Myocyte (in vitro differentiated cells): ENCODE measurements at regions not wholly inside any gene's neighbourhood (a gene's known extent, or its start where the extent isn't known, plus 50 kb on each side); places are given as distances from the start of the nearest gene placed in this dataset.
"Not testable (repeated sequence)": the region's sequence is repeated elsewhere in the genome, so short reads cannot be mapped to it uniquely, and the experiment has no call there.

ENCODE experiments used
- DNase-seq: peaks from one replicate; pipeline ENCODE4 v3.0.0-alpha.2; 2012; ENCODE audit warnings: low read depth

DNA sequence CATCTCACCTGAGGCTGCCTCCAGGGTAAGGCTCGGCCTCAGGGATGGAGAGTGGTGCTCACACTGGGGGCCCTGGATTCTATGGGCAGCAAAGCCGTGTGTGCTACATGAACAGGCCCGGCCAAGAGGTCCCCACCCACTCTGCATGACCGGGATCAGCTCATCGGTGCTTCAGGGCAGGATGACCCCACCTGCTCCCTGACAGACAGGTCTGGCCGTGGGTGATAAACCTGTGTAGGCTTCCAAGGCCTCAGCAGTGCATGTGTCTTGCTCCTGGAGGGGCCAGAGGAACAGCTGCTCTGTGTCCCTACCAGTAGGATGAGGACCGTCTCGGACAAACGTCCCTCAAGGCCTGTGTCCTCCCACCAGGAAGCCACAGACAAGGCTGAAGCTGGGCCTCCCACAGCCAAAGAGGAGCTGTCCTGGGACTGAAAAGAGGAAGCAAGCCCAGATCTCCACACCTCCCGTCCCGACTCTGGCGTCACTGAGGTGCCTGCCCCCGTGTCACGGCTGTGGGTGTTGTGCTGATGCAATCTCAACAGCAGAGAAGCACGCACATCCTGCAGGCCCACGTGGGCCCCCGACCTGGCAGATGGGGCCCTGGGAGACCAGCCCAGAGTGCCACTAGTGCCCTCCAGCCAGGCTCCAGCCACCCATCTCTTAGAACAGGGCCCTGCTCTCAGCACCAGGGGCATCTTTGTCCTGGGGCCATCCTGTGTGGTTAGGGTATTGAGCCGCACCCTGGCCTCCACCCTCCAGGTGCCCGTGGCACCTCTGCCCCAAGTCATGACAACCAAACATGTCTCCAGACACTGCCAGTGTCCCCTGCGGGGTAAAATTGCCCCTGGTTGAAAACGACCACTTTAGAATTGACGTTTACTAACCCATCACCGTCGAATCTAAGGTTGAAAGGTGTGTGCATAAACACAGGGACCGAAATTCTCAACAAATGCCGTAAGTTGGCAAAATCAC, 5455.9 kb upstream of the TPTE start:
- not testable (repeated sequence) for DNase-seq

DNA sequence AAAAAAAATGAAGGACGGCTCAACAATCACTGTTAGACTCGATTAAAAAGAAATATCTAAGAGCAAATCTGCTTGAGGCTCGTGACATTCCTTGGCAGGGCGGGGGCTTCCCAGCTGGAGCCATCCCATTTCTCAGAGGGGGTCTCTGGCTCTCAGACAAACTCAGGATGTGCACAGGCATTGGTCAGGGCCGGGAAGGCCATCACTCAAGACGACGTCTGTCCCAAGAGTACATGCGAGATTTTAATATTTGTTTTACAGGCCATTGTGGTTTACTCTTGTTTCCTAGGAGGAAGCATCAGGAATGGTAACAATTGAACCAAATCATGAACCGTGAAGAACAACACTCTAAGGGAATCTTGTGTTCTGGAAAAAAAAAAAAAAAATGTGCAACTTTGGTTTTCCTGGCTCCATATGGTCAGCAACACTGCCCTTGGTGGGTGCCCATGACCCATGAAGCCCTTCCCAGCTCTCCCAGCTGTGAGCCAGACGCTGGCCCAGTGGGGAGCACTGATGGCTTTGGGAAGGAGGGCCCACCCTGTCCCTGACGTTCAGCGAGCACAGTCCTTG, 5454.6 kb upstream of the TPTE start:
- DNase-seq = not testable (repeated sequence)

DNA sequence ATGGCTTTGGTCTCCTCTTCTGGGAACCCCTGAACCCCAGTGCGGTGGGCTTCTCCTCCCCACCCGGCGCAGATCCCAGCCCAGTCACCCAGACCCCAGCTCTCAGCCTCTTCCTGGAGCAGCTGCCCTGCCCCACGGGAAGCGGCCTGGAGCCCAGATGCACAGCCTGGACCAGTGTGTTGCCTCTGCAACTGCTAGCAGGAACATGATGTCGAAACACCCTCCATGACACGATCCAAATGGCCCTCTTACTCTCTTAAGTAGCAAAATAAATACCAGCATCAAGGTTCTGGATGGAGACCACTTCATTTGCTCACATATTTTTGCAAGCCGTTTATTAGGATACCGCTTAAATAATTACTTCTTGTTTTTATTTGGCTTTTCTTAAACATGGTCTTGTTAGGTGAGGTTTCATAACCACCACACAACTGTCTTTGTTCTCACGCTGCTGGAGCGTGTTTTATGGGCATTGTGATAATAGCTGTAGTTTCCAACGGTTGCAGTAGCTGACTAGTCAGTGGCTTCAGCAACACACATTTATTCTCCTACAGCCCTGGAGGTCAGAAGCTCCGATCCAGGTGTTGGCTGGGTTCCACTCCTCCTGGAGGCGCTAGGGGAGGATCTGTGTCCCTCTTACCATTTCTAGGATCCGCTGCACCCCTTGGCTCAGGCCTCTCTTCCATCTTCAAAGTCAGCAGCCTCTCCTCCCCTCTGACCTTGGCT, 5453.9 kb upstream of the TPTE start:
- not testable (repeated sequence) for DNase-seq

DNA sequence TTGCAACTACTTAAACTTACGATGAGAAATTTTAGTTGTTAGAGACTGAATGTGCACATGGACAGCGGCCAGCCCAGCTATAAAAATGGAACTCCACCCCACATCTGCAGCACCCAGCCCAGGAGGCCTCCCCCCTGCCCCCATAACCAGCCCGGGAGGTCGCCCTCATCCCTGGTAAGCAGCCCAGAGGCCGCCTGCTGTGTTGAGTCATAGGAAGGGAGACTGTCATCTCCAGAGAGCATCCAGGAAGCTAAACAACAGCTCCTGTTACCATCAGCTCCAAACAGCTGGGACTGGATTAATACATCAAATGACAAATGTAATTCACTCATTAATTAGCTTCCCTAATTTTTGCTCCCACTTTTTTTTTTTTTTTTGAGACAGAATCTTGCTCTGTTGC, 5452.7 kb upstream of the TPTE start:
- not testable (repeated sequence) for DNase-seq

DNA sequence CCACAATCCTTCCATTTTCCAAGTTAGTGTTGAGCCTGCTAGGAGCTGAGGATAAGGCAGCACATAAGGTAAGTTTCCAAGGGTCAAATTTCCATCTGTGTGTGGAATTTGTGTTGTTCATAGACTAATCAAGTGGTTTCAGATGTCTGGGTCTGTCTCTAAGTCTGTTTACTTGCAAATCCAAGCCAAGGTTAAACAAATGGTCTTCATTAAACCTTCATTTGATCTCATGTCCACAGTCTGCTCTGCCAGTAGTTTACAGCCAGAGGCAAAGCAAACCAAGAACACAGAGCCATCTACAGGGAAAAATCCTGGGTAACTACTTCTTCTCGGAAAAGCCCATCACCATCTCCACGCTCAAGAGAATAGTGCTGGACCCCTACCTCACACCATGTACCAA, 5450.2 kb upstream of the TPTE start:
- DNase-seq = not testable (repeated sequence)

DNA sequence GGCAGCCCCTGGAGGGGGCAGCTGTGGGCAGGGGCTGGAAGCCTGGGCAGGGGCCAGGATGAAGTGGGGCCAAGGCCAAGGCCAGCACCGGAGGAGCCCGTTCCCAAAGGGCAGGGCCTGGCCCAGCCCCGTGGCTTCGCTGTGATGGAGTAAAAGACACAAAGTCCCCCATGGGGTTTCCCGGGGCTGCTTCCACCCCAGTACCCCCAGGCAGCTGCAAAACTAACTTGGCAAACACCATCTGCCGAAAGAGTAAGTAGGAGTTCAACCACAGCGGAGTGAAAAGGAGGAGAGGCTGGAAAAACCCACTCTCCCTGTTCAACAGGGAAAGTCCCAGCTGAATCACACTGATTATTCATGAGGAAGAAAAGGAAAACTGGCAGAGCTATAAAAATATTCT, 5444.5 kb upstream of the TPTE start:
- DNase-seq = not testable (repeated sequence)

DNA sequence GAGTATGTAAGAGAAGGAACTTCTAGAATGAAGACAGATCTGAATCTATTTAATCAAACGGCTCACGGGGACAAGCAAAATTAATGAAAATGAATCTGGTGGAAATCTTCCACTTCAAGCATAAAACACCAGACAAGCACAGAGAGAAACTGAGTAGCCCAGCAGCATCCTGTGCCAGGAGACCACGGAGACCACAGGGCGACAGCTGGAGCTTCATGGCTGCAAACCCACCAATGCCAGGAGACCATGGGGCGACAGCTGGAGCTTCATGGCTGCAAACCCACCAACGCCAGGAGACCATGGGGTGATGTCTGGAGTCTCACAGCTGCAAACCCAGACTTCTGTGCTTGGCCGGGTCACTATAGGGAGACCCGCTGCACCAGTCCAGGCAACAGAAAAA, 5442.0 kb upstream of the TPTE start:
- not testable (repeated sequence) for DNase-seq

DNA sequence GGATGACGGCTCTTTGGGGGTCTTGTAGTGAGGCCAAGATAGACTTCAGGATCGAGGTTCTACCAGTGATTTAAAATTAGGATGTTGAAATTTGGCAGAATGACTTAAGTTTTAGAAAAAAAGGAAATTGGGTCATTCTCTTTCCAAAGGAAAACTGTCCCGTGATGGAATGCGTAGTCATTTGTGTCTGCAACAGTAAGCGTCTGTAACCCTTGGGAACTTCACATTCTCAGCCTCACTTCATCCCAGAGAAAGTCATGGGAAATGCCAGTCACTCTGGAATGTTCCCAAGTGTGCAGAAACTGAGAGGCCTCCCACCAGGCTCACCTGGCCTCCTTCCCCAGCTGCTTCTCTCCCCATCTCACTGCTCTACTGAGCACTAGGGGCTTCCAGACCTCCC, 5441.4 kb upstream of the TPTE start:
- DNase-seq = not testable (repeated sequence)

DNA sequence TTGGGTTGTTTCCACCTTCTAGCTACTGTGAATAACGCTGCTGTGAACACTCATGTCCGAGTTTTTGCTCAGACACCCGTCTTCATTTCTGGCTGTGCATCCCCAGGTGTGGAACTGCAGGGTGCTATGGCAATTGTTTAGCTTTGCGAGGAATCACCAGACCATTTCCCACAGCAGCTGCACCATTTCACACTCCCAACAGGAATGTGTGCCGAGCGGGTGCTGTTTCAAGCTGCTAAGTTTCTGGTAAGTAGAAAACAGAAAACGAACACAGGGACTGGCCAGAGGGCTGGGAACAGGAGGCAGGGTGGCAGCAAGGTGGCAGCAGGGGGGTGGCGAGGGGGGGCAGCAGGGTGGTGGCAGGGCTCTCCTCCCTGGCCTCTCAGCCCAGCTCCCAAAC, 5437.1 kb upstream of the TPTE start:
- DNase-seq = not testable (repeated sequence)

DNA sequence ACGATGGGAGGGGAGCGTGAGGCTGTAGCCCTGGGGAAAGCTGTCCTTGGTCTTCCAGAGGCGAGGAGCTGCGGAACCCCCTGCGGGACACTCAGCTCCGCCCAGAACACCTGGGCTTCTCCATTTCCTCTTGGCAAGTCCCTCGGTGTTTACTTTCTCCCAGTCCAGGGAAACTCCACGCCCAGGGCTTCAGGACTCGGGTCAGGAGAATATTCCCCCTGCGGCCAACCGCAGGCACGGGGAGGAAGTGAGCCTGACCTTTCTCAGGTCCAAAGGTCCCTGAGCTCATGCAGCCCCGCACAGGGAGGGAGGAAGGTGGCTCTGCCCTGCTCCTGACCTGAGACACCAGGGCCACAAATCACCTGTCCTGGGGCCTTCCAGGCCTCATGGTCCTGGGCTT, 5435.9 kb upstream of the TPTE start:
- DNase-seq = not testable (repeated sequence)

DNA sequence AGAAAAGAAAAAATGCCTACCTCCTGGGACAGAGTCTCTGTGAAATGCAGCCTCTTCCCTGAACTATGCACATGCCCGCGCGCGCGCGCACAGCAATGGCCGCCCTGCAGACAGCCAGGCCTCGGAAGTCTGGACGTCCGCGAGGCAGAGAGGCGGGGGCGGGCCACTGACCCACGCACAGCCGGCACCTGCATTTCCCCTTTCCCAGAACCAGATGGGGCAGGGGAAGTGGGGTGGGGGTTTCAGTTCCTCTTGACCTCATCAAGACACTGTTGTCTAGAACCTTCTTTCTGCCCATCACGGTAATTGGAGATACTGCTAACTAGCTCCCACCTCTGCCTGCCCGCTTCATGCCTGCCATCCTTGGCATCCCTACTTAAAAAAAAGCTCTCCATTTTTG, 5435.0 kb upstream of the TPTE start:
- not testable (repeated sequence) for DNase-seq

DNA sequence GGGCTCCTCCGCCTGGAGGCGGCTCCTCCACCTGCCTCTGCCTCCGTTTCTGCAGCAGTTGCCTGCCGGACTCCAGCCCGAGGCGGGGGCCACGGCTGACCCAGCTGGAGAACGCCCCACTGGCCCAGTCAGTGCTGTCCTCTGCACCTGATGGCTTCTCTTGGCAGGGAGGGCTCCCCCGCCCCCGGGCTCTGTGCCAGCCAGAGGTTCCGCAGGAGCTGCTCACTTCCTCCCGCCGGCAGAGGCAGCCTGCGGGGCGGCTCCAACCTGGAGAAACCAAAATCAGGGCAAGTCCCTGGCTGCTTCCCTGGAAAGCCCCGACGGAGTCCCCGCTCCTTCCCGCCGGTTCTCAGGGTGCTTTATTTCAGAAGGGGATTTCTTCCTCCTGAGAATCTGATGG, 5432.6 kb upstream of the TPTE start:
- DNase-seq = not testable (repeated sequence)

DNA sequence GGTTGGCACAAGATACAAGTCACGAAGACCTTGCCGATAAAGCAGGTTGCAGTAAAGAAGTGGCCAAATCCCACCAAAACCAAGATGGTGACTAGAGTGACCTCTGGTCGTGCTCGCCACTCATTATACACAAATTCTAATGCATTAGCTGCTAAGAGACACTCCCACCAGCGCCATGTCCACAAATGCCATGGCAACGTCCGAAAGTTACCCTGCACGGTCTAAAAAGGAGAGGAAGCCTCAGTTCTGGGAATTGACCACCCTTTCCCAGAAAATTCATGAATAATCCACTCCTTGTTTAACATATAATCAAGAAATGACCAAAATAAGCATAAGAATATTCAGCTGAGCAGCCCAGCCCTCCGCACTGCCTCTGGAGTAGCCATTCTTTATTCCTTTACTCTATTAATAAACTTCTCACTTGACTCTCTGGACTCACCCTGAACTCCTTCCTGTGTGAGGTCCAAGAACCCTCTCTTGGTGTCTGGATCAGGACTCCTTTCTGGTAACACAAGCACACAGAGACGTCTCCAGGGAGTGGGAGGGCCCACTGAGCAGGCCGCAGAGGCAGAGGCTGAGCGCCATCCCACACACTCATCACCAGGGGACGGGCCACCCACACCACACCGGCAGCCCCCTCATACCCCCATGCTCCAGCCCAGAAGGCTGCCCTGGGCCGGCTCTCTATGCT, 5431.8 kb upstream of the TPTE start:
- DNase-seq = not testable (repeated sequence)

DNA sequence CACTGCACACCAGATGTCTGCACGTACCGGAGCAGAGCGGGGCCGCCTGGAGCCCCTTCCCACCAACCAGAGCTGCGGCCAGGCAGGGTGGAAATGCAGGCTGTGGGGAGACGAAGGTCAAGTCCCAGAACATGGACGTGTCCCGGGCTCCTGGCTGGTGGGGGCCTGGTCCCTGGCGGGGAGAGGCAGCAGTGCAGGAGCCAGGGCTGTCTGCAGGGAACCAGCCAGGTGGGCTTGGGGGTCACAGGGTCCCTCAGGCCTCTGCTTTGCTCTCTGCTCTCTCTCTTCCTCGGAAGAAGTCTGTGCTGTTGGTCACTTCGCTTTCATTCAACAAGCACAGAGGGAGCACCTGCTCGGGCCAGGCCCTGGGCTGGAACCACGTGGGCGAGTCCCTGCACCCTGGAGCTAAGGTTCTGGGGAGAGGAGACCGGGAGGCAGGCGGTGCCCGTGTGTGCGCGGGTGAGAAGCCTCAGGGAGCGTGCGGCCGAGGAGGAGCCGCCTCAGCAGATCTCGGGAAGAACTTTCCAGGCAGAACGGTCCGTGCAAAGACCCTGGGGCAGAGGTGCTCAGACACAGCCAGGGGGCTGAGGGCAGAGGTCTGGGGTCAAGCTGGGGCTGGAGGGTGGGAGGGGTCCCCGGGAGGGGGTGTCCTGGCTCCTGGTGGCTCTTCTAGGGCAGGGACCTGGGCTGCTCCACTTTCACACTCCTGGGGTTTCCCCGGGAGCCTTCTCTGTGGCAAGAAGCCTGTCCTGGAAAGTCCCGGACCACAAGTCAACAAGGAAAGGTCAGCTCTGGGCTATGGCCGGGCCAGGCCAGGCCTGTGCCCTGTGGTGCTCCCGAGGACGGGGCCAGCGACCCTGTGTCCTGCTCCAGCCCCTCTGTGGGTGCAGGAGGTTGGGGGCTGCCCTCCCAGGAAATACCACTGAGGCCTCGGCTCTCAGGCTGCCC, 5431.0 kb upstream of the TPTE start:
- DNase-seq = not testable (repeated sequence)

DNA sequence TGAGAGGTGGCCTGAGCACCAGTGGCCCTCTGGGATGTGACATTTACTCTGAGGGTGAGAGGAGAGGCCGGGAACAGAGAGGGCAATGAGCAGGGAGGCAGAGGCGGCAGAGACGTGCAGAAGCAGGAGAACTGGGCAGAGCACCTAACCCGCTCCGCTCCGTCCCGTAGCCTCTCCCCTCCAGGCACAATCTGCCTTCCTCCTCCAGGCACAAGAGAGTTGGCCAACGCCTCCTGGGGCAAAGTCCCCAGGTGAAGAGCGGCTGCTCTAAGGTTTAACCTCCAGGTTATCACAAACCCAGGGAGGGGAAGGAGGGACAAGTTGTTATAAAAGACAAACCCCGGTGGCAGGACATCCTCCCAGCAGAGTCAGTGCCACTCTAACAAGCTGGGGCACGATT, 5430.1 kb upstream of the TPTE start:
- not testable (repeated sequence) for DNase-seq

DNA sequence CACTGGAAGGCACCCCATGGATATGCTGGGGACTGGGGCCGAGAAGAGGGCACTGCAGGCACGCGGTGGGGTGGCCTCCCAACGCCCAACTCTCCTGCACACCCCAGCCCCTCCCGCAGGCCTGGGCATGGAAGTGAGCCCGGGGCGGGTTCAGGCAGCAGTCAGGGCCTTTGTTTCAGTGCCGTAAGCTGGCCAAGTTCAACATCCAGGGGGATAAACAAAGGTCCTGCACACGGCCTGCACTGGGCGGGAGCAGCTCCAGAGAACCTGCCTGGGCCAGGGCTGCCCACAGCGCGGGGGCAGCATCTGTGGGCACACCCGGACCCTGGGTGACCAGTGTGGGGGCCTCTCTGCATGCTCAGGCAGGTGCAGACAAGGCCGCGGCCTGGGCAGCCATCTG, 5425.8 kb upstream of the TPTE start:
- not testable (repeated sequence) for DNase-seq

DNA sequence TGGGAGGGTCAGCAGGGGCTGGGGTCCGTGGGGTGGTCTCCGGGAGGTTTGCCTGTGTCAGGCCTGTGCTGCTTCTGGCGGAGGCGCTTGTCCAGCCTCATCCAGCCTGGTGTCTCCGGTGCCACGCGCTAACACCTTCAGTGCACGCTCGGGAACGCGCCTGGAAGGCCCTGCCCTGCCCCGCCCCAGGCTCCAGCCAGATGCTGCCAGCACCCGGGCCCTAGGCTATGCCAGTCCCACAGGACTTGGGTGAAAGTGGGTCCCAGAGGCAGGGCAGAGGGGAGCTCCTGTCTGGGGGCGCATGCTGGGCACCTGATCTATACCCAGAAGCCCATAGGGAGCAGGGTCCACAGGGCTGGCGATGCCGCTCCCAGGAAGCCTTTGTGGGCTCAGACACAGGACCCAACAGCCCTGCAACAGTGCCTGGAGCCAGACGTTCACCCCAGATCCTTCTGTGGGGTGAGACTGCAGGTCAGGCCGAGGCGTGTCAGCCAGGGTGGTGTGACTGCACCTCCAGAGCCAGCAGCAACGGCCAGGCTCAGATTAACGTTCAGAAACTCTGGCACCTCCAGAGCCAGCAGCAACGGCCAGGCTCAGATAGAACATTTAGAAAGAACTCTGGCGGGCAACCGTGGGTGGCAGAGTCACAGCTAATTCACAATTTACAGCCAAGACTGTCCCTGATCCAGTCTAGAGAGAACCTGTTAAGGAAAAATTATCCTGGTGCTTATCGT, 5423.2 kb upstream of the TPTE start:
- DNase-seq = not testable (repeated sequence)

DNA sequence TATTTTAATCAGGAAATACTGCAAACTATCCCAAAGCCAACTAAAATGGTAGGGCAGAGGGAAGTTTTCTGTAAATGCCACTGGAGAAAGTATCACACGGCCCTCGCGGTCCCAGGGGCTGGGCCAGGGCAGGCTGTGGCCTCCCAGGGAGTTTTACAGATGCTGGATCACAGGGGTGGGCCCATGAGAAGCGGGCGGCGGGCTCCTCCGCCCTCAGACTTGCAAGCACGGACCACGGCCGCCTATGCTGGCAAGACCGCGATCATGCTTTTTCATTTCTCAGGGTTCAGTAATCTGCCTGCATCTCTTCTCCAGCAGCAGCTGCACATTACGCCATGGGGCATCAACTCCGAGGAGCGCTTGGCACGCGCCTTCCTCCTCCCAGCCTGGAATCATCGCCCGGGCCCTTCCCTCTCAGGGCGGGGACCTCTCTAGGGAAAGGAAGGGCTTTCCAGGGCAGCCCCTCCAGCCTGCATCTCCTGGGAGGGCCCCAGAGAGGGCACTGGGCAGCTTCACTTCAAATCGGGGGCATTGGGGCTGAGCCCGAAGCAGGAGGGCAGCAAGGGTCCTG, 5420.7 kb upstream of the TPTE start:
- DNase-seq = not testable (repeated sequence)

DNA sequence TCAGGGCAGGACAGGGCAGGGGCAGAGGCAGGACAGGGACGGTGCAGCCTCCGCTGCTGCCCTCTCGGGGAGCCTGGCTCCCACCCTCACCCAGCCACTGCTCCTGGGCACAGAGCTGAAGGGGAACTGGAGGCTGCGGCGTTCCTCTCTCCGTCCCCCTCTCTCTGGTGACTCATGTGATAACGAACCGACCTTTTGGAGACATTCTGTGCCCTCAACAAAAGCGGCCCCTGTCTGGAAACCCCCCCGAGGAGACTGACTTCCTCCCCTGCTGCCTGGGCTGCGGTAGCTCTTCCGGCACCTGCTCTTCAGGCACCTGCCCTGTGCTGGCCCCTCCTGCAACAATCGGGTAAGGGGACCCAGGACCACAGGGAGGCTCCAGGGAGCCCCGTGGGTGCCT, 5419.6 kb upstream of the TPTE start:
- DNase-seq = peak; percentile 0
